ENCODE measurements at regions not wholly inside any gene's neighbourhood (a gene's known extent, or its start where the extent isn't known, plus 50 kb on each side); places are given as distances from the start of the nearest gene placed in this dataset.

DNA sequence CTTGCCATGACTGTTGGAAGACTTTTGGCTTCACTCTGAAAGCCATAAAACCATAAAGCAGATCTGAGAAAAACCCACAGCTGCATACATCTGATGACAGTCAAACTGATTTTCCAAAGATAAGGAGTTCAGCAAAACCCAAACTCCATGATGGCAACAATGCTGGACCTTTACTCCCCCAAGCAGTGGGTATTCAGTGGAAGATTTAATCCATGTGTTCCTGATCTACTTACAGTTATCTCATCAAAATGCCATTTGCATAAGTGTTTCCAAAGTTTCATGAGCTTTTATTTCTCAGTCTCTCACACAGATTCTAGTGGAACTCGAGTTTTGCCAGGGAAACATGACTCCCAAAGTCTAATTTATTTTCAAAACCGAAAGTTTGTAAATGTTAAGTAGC is 184.9 kb downstream of the ZC3H11B start:
- Histone ChIP-seq H3K9me3 (ENCODE audit: insufficient read depth, low read depth, low read length) (no peaks in the 10 kb centered on the region), H3K9ac (ENCODE audit: low read depth, low read length, poor library complexity, severe bottlenecking) (no peak overlapping the region), H3K4me1 (ENCODE audit: insufficient read depth, low read length, poor library complexity, severe bottlenecking) (no peaks in the 10 kb centered on the region), H3K4me3 (ENCODE audit: low read length, poor library complexity, severe bottlenecking) (no peak overlapping the region), H3K36me3 (ENCODE audit: insufficient read depth, low read length) (no peaks in the 10 kb centered on the region), H3K79me2 (ENCODE audit: insufficient read depth, low read length) (no peaks in the 10 kb centered on the region), H3K9me2 (replicated peaks; ENCODE audit: low read depth, low read length) (no peaks in the 10 kb centered on the region), H3K27me3 (ENCODE audit: insufficient read depth, low read length, poor library complexity, severe bottlenecking) (no peaks in the 10 kb centered on the region), H3K4me2 (ENCODE audit: low read depth, low read length, poor library complexity, severe bottlenecking) (no peak overlapping the region), H3F3A (ENCODE audit: low read depth) (no peaks in the 10 kb centered on the region), H2AFZ (ENCODE audit: low read length) (no peak overlapping the region), H4K20me1 (ENCODE audit: insufficient read depth, low read length, poor library complexity, severe bottlenecking) (no peaks in the 10 kb centered on the region)
- TF ChIP-seq, protein P1, sequence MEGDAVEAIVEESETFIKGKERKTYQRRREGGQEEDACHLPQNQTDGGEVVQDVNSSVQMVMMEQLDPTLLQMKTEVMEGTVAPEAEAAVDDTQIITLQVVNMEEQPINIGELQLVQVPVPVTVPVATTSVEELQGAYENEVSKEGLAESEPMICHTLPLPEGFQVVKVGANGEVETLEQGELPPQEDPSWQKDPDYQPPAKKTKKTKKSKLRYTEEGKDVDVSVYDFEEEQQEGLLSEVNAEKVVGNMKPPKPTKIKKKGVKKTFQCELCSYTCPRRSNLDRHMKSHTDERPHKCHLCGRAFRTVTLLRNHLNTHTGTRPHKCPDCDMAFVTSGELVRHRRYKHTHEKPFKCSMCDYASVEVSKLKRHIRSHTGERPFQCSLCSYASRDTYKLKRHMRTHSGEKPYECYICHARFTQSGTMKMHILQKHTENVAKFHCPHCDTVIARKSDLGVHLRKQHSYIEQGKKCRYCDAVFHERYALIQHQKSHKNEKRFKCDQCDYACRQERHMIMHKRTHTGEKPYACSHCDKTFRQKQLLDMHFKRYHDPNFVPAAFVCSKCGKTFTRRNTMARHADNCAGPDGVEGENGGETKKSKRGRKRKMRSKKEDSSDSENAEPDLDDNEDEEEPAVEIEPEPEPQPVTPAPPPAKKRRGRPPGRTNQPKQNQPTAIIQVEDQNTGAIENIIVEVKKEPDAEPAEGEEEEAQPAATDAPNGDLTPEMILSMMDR (conservative IDR thresholded peaks at IDR 0.05; ENCODE audit: low read length): no peak
- no peak for TF ChIP-seq EZH2phosphoT487 (IDR thresholded peaks at IDR 0.05; ENCODE audit: borderline replicate concordance)

DNA sequence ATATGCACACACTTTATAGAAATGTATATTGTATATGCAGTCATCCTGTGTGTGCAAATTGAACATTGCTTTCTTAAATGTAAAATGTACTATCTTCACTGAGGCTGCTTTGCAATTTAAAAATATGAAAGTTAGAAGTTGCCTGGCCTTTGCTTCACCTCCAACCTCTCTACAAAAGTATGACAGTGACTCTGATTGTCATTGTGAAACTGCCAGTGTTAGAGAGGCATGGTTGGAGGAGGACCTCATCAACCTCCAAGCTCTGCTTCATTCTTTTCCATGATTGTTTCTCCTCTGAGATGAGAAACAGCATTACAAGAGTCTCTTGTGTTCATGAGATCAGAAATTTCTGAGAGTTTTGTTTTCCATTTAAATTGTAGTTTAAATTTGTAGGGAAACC is 185.5 kb downstream of the ZC3H11B start:
- Histone ChIP-seq H4K20me1 (ENCODE audit: insufficient read depth, low read length, poor library complexity, severe bottlenecking) (no peaks in the 10 kb centered on the region), H3K9ac (ENCODE audit: low read depth, low read length, poor library complexity, severe bottlenecking) (no peak overlapping the region), H2AFZ (ENCODE audit: low read length) (no peak overlapping the region), H3F3A (ENCODE audit: low read depth) (no peaks in the 10 kb centered on the region), H3K4me3 (ENCODE audit: low read length, poor library complexity, severe bottlenecking) (no peak overlapping the region), H3K27me3 (ENCODE audit: insufficient read depth, low read length, poor library complexity, severe bottlenecking) (no peaks in the 10 kb centered on the region), H3K4me2 (ENCODE audit: low read depth, low read length, poor library complexity, severe bottlenecking) (no peak overlapping the region), H3K4me1 (ENCODE audit: insufficient read depth, low read length, poor library complexity, severe bottlenecking) (no peaks in the 10 kb centered on the region), H3K9me3 (ENCODE audit: insufficient read depth, low read depth, low read length) (no peaks in the 10 kb centered on the region), H3K9me2 (replicated peaks; ENCODE audit: low read depth, low read length) (no peaks in the 10 kb centered on the region), H3K36me3 (ENCODE audit: insufficient read depth, low read length) (no peaks in the 10 kb centered on the region), H3K79me2 (ENCODE audit: insufficient read depth, low read length) (no peaks in the 10 kb centered on the region)
- TF ChIP-seq EZH2phosphoT487 (IDR thresholded peaks at IDR 0.05; ENCODE audit: borderline replicate concordance): no peak
- TF ChIP-seq, protein P1 (conservative IDR thresholded peaks at IDR 0.05; ENCODE audit: low read length): no peak

DNA sequence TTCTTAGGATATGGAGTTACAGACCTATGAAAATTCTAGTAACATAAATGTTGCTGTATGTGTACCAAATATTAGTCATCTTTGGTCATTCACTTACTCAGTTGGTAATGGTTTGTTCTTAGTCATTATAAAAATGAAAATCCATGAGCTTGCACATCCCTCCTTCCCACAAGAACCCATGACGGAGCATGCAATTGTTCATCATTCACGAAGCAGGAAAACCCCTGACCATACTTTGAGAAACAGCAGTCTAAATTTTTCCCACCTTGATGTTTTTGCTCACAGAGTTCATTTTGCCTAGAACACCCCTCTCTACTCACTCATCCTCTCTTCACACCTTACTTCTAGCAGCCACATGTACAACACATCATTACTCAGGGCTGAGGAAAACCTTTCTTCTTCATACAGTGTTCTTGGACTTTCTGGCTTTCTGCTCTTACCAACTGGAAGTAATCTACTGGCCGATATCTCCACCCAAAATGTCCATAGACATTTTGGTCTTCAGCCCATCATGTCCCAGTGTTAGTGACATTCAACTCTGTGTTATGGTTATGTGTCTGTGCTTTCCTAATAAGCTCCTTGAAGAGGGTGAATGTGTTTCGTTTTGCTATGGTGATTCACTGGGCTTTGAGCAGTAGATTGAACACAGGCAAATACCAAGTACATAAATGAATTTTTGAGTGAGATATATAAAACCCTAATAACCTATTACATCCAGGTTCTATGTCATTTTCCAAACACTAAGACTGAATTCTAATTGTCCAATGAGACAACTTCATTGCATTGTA is 189.9 kb downstream of the ZC3H11B start:
- no peak overlapping the region for H3K9ac ChIP-seq (ENCODE audit: low read depth, low read length, poor library complexity, severe bottlenecking)
- no peaks in the 10 kb centered on the region for H3K4me1 ChIP-seq (ENCODE audit: insufficient read depth, low read length, poor library complexity, severe bottlenecking)
- H3F3A ChIP-seq (ENCODE audit: low read depth): no peaks in the 10 kb centered on the region
- no peaks in the 10 kb centered on the region for H3K9me3 ChIP-seq (ENCODE audit: insufficient read depth, low read depth, low read length)
- no peak overlapping the region for H3K4me2 ChIP-seq (ENCODE audit: low read depth, low read length, poor library complexity, severe bottlenecking)
- TF ChIP-seq, protein P1 (conservative IDR thresholded peaks at IDR 0.05; ENCODE audit: low read length): no peak
- TF ChIP-seq EZH2phosphoT487 (IDR thresholded peaks at IDR 0.05; ENCODE audit: borderline replicate concordance): no peak
- no peaks in the 10 kb centered on the region for H3K36me3 ChIP-seq (ENCODE audit: insufficient read depth, low read length)
- no peak overlapping the region for H3K4me3 ChIP-seq (ENCODE audit: low read length, poor library complexity, severe bottlenecking)
- H2AFZ ChIP-seq (ENCODE audit: low read length): no peak overlapping the region
- H4K20me1 ChIP-seq (ENCODE audit: insufficient read depth, low read length, poor library complexity, severe bottlenecking): no peaks in the 10 kb centered on the region
- no peaks in the 10 kb centered on the region for H3K79me2 ChIP-seq (ENCODE audit: insufficient read depth, low read length)
- no peaks in the 10 kb centered on the region for H3K9me2 ChIP-seq (replicated peaks; ENCODE audit: low read depth, low read length)
- H3K27me3 ChIP-seq (ENCODE audit: insufficient read depth, low read length, poor library complexity, severe bottlenecking): no peaks in the 10 kb centered on the region
